ENCODE measurements at regions not wholly inside any gene's neighbourhood (a gene's known extent, or its start where the extent isn't known, plus 50 kb on each side); places are given as distances from the start of the nearest gene placed in this dataset.
A peak's percentile ranks its signal among the peaks of the same experiment; 100 is the strongest.

DNA sequence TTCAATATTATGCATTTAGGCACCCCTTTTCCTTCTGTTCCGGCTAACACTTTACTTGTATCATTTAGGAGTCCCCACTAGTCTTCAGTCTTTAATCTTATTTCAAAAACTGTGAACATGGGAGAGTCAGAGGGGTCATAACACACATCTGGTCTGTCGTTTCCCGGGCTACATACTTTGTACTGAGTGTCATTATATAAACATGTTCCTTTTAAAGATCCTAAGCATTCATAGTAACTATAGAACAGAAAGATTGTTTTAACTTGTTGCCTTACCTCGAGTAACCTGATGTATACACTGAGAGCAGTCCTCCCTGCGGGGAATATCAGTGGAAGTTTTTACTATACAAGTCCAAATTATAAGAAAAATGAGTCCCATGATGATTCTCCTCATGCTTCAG, 78.2 kb upstream of the VEPH1 start:
- no peak for DNase-seq (ENCODE audit: low spot score)

DNA sequence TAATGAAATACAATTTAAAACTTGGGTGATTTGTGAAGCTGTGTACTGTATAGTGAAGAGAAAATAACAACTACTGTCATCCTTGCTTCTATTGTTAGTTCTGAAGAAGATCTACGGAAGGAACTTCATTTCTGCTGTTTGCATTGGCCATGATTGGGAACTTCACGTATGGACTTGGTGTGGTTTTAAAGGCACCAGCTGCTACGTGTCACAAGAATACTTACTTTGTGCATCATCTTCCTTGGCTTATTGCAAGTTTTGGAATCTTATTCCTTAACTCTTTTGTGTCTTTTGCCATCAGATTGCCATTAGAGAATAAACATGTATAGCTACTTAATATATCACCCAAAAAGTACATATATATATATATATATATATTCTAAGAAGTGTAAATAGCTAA, 75.0 kb upstream of the VEPH1 start:
- no peak for DNase-seq (ENCODE audit: low spot score)

DNA sequence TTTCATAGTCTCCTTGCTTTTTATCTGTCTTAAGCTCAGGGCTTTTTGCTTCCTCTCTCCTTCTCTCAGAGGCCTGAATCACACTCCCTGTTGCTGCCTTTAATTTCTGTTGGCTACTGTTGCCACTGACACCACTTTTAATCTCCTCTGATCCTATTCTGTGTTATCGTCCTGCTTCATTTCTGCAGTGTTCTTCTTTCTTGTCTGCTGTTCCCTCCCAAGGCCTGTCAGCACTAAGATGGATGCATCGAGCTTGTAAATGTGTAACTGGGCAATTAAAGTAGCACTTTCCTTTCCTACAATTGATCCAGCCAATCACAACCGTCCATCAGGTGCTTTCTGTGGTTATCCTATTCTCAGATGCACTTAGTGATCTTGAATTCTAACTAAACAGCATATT, 71.3 kb upstream of the VEPH1 start:
- no peak for DNase-seq (ENCODE audit: low spot score)

DNA sequence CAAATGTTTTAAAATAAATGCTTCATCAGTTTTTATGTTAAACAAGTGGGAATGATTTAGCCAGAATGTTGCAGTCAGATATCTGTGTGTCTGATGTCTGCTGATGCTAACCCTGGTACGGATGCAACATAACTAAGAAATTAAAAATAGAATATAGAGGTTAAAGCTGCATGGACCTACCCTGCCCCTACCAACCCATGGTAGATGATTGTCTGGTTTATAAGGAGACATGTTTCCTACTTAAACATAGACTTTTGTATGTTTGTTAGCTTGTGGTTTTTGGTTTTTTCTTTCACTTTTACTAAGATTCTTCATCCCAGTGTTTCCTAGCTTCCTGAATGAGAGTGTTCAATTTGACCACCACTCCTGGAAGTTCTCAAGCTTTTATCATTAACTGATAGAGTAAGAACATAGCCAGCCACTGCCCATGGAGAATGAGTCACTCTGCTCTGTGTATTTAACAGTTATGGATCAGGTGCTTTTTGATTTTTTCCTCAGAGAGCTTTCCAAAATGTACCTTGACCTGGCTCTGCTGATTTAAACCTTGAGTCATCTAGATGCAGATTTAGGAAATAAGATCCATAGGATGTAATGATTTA, 70.7 kb upstream of the VEPH1 start:
- no peak for DNase-seq (ENCODE audit: low spot score)

DNA sequence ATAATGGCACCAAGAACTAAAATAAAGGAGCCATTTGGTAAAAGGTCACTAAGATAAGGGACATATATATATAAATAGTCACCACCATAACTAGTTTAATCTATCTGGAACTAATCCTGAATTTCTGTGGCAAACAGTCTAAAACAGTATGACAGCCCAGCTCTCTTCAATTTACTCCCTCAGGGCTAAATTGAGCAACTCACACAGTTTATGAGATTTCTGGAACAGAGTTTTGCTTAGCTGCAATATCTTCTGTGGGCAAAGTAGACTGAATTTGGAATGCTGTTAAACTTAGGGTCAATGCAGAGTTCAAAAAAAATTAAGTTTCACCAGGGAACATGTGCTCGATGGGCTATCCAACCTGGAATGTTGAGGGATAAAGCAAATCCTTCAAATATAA, 70.1 kb upstream of the VEPH1 start:
- DNase-seq (ENCODE audit: low spot score): peak; percentile 35

- DNase-seq (ENCODE audit: low spot score): peak; percentile 55
Measured at GRCh38 chr3:157572559-157573270, 69.5 kb upstream of the VEPH1 start.

GRCh38 chr3:157566596-157566995, 63.4 kb upstream of the VEPH1 start:
- DNase-seq (ENCODE audit: low spot score): no peak

DNA sequence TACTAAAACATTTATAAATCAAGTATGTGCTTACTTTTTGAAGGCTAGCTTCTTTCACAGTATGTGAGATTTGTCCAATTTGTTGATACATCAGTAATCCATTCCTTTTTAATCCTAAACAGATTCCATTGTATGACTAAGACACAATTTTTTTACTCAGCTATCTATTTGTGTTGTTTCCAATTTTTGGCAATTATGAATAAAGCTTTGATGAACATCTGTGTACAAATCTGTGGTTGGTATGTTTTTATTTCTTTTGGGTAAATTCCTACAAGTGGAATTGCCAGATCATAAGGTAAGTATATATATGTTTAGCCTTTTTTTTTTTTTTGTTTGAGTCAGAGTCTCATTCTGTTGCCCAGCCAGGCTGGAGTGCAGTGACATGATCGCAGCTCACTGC, 56.2 kb upstream of the VEPH1 start:
- no peak for DNase-seq (ENCODE audit: low spot score)

Data from AG20443 (cell line).